Activated CD8-positive, alpha-beta memory T cell treated with anti-CD3 and anti-CD28 coated beads for 48 hours (primary cell): ENCODE measurements at regions not wholly inside any gene's neighbourhood (a gene's known extent, or its start where the extent isn't known, plus 50 kb on each side); places are given as distances from the start of the nearest gene placed in this dataset.
"Not testable (repeated sequence)": the region's sequence is repeated elsewhere in the genome, so short reads cannot be mapped to it uniquely, and the experiment has no call there.

Source experiments
- DNase-seq, 3 experiments: peaks; one replicate each; pipeline ENCODE4 v3.0.0-alpha.2; 2020; ENCODE audit warnings: low read depth in 2 of 3, low spot score in 2 of 3

DNA sequence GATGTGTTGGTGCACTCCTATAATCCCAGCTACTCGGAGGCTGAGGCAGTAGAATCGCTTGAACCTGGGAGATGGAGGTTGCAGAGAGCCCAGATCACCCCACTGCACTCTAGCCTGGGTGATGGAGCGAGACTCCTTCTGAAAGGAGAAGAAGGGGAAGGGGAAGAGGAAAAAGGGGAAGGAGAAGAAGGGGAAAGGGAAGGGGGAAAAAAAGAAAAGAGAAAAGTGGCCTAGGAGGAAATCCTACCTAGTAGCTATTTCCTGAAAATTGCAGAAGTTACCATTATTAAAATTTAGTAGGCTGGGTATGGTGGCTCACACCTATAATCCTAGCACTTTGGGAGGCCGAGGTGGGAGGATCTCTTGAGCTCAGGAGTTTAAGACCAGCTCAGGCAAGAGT lies 67.4 kb downstream of the ARRDC3 start:
- no peak for DNase-seq

DNA sequence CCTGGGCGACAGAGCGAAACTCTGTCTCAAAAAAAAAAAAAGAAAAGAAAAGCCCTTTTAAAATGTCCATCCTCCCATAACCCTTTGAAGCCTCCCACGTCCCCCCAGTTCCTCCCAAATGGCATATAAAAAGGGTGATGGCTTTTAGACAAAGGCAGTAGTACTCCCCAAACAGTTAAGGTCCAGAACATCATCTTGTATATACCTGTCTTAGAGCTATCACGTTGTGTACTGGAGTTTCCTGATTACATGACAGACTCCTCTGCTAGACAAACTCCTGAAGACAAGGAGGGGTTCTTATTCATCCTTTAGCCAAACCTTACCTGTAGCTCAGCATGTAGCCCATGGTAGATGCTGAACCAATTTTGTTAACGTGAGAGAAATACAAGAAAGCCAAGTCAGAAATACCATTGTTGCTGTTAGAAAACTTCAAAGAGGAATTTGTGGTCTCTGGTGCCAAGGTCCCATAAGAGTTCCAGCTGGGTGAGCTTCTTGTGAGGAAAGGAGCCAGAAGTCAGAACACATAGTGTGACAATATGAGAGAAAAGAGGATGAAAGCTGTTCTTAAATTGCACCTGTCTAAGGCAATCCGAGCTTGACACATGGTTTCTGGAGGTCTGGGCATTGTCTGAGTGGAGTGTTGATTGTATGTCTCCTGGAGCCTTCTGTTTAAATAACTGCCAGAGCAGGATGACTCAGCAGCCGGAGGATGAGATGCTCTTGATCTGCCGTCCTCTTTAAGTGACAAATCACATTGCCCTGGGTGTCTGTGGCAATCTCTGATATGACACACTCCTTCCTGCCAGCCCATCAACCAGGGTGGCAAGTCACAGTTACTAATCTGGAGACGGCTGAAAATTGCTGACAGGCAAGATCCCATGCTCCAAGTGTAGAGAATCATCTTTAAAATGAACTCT lies 69.1 kb downstream of the ARRDC3 start:
- peak; percentile 13 to 55 (median 51) for DNase-seq

DNA sequence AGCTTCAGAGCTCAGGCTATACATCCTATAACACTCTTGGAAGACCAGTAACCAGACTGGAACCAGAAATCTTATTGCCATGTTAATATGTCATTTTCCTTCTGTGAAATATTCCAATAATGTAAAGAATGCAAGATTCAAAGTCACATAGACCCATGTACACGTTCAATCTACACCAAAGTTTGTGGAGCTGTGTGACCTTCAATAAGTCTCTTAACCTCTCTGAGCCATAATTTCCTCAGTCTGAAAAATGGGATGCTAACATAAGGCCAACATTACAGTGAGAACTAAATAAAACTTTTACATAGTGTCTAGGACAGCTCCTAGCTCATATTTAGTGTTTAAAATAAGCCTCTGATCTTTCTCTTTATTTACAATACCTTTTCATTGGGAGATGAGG lies 70.4 kb downstream of the ARRDC3 start:
- no peak for DNase-seq

DNA sequence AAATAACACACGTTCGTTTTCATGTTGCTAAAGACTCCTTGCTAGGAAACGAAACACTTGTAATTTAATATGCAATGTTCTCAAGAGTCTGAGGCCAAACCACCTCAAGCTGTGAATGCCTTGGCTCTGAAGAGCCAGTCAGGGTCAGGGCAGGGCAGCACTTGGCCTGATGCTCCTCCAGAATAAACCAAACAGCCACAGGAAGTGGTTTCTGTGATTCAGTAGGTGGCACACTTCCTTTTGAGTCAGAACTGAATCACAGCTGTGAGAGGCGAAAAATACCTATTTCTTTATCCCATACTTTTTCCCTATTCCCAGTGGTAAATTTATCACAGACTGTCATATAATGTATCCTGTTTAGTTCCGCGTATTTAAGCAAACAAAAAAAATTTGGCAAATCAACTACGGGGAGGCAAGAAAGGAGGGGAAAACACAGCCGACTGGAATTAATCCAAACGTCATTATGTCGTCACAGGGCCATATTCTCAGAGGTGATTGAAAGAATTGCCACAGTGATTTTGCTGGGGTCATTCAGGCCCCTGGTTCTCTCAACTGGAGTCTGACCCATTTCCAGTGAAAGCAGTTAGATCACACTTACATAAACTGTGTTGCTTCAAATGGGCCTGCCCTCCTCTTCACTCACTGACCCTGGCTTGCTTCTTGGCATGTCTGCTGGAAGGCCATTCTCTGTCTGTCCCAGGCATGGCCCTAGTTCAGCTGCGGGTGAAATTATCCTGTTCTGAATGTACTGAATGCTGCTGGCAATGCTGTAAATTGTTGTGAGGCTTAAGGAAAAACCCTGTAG lies 71.2 kb downstream of the ARRDC3 start:
- peak in 1 of 3 experiments; percentile 37 for DNase-seq

DNA sequence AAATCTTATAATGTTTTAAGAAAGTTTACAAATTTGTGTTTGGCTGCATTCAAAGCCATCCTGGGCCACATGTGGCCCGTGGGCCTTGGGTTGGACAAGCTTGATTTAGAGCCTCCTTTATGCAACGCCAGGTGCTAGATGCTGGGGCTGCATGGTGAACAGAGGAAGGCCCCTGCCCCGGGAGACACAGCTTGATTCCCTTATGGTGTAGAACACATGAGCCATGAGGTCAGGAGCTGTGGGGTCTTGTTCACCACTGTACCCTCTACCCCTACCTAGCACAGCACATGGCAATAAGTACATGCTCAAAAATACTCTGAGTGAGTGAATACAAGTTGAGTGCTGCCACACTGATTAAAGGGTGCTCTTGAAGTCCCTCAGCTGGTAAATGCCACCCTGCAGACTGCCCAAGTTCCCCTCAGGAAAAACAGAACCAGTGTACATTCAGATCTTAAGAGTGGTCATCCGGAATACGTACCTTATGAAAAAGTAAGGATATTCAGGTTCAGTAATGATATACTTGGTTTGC lies 71.9 kb downstream of the ARRDC3 start:
- DNase-seq: no peak

DNA sequence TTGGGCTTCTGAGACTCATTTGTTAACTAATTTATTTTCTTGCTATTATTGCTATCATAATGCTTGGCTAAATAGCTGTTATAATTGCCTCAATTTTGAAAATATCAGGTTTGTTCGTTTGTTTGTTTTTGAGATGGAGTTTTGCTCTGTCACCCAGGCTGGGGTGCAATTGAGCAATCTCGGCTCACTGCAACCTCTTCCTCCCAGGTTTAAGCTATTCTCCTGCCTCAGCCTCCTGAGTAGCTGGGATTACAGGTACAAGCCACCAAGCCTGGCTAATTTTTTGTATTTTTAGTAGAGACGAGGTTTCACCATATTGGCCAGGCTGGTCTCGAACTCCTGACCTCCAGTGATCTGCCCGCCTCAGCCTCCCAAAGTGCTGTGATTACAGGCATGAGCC lies 75.0 kb downstream of the ARRDC3 start:
- DNase-seq: not testable (repeated sequence)

DNA sequence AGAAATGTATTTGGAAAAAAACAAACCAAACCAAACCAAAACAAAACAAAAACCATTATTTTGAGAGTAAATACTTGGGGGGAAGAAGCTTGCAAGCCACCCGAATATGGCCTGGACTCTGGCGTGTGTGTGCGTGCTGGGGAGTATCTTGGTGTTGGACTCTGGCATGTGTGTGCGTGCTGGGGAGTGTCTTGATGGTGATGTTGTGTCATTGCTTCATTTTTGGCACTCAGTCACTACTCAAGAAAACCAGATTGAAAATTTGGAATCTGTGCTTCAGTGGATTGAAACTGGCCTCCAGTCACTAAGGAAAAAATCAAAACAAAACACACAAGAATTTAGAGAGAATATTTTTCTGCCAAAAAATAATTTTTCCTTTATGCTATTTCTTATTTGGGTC lies 76.1 kb downstream of the ARRDC3 start:
- no peak for DNase-seq

DNA sequence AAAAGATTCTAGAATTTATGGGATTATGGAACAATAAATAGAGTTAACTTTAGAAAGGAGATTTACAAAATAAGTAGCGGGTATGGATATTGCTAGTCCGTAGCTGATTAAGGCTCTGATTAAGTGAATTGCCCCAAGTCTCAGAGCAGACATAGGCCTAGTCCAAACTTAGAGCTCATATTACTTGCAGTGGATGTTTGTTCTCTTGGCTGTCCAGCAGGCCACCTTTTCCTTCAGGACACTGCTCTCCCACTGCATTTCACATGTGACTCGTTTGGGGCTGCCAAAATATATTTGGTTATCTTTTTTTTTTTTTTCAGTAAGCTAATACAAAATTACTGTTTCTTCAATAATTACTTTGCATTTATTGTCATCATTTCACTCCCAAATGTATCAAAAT lies 76.6 kb downstream of the ARRDC3 start:
- DNase-seq: no peak

DNA sequence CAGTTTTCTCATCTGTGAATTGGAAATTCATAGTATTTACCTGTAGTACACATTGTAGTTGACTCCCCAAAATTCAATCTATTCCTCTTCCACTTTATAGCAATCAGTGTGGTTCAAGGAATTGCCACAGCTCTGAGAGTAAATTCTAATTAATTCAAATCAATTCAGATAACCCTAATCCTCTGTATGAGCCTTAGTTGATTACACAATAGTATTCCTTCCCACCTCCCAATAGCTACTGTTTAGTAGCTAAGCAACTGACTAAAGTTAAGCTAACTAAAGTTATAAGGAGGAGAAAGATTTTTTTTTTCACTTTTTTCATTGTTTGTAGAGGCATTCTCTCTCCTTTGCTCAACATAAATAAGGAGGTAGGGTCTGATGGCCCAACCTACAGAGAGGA lies 77.5 kb downstream of the ARRDC3 start:
- DNase-seq: no peak

DNA sequence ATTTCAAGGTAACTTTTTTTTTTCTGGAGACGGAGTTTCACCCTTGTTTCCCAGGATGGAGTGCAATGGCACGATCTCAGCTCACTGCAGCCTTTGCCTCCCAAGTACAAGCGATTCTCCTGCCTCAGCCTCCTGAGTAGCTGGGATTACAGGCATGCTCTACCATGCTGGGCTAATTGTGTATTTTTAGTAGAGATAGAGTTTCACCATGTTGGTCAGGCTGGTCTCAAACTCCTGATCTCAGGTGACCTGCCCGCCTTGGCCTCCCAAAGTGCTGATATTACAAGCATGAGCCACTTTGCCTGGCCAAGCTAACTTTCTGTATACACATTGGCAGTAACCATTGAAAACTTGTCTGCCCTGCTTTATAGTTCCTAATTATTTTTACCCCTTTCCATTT lies 79.1 kb downstream of the ARRDC3 start:
- not testable (repeated sequence) for DNase-seq

DNA sequence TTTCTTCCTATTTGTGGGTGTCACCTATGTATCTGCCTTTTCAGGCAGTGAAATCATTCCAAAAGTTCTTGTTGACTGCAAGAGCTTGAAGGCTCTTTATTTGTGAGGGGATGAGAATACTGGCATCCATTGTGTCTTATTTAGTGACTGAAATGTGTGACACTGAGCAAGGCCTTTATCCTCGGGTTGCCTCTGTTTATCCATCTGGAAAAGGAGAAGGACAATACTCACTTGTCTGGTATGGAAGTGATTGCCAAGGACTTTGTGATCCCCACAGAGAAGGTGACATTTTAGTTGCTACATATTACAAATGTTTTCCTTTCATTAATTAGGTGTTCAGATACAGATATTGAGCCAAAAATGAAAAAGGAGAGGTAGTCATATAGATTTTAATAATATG lies 80.2 kb downstream of the ARRDC3 start:
- DNase-seq: no peak

DNA sequence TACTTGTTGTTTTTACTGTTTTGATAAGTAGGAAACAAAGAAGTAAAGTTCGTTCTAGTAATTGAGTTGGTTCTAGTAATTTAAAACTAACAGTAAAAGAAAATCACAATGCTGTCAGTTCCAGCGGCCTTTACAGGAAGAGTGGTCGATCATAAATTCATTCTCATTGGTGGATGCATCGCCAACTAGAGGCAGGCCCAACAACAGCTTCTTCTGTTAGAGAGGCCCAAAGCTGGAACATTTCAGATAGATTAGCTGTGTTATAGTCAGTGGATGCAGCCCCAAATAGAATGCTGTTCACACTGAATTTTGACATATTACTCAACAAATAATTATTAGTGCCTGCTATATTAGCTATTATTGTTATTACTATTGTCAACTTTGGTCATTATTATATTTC lies 80.8 kb downstream of the ARRDC3 start:
- DNase-seq: no peak

DNA sequence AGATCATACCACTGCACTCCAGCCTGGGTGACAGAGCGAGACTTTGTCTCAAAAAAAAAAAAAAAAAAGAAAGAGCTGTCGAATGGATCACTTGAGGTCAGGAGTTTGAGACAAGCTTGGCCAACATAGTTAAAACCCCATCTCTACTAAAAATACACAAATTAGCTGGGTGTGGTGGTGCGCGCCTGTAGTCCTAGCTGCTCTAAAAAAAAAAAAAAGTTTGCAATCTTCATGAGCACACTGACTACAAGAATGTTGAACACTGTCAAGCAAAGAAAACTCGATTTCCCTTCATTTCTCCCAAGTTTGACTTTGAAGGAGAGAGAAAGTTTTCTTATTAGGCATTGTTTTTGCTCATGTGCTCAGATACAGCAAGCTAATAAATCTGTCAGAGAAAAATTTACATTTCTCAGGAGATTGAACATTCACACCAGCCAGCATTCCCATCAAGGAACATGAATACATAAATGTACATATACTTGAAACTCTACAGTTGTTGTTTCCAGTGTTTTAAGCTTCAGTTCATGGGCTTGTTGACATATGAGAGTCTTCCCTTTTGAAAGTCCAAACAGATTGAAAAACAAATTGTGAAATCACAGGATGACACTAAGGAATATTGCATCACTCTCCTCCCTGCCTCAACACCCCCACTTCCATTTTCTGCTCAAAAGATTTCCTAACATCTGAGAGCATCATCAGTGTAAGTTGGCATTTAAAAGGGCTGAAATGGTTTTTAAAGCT lies 81.8 kb downstream of the ARRDC3 start:
- no peak for DNase-seq

DNA sequence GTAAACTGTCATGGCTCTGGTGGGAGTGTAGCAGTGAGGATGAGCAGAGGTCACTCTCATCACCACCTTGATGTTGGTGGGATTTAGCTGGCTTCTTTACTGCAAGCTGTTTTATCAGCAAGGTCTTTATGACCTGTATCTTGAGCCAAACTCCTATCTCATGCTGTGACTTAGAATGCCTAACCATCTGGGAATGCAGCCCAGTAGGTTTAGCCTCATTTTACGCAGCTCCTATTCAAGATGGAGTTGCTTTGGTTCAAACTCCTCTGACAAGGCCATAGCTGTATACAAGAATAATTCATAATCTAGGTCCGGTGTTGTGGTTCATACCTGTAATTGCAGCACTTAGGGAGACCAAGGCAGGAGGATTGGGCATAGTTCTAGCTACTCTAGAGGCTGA lies 85.1 kb downstream of the ARRDC3 start:
- DNase-seq: no peak

DNA sequence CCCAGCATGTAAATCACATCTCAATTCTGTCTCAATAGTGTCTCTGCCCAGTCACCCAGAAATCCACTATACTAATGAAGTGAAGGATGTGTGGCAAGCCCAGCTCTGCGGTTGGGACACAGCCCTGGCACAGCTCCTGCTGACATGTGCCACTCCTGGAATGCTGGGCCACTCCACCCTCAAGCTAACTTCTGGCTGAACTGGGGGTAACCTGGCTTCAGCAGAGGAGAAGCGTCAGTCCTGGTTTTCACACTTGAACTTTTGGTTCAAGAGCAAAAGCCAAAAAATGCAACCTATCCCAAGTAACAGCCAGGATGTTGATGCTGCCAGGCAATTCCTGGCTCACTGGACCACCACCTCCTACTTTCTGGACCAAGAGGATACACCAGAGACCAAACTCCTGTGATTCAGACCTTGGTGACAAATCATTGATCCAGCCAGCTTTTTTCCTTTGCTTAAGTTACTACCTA lies 86.4 kb downstream of the ARRDC3 start:
- no peak for DNase-seq

DNA sequence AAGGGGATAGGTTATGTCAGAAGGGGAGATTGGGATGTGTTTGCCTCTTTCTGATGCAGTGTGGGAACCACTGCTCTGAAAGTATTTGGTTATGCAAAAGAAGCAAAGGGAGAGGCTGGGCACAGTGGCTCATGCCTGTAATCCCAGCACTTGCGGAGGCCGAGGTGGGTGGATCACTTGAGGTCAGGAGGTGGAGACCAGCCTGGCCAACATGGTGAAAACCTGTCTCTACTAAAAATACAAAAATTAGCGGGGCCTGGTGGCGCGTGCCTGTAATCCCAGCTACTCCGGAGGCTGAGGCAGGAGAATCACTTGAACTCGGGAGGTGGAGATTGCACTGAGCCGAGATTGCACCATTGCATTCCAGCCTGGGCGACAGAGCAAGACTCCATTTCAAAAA lies 87.0 kb downstream of the ARRDC3 start:
- DNase-seq: not testable (repeated sequence)

DNA sequence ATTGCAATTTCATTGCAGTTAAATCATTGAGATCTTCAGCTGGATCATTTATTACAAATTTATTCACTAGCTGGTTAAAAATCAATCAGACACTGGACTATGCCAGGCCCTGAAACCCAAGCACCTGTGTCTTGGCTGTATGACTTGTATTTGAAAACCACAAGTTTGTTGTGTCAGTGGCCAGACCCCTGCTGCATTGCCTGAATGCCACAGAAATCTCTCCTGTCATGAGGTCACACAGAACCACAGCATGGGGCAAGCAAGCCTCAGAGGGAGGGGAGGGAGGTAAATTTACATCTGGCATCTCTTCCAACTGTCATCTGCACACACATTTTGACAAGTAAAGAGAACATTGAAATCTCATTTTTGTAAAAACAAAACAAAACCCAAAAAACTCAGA lies 90.0 kb downstream of the ARRDC3 start:
- no peak for DNase-seq

DNA sequence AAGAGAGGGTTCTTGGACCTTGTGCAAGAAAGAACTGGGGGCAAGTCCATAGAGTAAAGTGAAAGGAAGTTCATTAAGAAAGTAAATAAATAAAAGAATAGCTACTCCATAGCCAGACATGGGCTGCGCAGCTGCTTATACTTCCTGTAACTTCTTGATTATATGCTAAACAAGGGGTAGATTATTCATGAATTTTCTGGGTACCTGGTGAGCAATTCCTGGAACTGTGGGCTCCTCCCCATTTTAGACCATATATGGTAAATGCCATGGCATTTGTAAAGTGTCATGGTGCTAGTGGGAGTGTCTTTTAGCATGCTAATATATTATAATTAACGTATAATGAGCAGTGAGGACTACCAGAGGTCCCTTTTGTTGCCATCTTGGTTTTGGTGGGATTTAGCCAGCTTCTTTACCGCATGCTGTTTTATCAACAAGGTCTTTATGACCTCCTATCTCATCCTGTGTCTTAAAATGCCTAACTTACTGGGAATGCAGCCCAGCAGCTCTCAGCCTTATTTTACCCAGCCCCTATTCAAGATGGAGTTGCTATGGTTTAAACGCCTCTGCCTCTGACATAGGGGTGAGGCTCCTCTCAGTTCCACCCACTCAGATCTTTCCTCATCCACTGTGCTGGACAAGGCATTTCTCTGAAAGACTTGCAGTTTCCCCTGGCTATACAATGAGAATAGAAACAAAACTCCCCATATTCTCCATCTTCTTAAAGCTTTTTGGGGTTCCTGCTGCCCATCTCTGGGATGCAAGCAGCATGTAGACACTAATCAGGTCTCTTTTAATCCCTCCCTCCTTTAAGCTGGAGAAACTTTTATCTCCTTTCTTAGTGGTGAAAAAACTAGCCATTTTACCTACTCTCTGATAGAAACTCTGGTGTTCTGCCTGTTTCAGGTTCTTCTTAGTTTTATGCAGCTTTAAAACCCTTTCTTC lies 91.2 kb downstream of the ARRDC3 start:
- no peak for DNase-seq

DNA sequence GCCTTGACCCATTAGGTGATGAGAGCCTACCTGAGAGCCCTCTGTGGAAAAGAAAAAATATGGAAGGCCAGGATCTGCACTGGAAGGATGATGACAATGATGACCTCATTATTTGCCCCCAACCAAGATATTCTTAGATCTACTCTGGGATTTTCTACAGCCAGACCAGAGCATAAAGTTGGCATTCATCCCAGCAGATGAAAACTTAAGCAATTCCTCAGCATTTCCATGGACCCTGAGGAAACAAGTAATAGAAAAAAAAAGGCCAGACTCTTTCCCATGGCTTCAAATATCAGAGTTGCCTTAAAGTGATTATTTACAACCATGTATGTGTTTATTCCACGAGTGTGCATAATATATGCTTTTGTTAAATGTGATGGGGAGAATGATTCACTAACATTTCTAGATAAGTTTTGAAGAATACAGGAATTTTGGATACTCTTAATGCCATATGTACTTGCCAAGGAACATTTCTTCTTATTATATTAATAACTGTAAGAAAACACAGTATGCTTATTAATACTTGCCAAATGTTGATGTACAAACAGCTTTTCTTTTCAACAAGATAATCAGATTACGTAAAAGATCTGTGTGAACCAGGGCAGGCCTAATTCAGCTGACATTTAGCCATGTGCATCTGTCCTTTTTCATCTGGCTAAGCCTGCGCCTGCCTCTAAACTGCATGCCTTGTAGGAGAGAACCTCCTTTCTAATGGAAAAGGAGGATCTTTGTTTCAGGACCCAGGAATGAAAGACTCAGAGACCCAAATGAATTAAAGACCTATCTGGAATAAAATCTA lies 94.8 kb downstream of the ARRDC3 start:
- no peak for DNase-seq
